HG03196 (cell line): ENCODE measurements at regions not wholly inside any gene's neighbourhood (a gene's known extent, or its start where the extent isn't known, plus 50 kb on each side); places are given as distances from the start of the nearest gene placed in this dataset.

Experiments used
- ATAC-seq: cut with Tn5 transposase; IDR thresholded peaks from one replicate; pipeline ENCODE4 v1.9.1; 2021; ENCODE audit not compliant: unreplicated experiment

DNA sequence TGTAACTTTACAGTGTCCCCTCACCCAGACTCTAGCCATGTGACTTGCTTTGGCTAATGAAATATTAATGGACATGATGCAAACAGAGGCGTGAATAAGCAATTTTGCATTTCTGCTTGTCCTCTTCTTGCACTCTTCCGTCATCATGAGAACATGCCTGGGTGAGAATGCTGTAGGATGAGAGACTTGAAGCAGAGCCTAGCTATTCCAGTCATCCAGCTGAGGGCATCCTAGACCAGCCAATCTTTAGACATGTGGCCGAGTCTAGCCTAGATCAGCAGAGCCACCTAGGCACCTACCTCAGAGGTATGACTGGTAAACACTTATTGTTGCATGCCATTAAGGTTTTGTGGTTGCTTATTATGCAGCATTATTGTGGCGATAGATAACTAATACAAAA, 450.5 kb upstream of the AZI2 start:
- no peak for ATAC-seq

DNA sequence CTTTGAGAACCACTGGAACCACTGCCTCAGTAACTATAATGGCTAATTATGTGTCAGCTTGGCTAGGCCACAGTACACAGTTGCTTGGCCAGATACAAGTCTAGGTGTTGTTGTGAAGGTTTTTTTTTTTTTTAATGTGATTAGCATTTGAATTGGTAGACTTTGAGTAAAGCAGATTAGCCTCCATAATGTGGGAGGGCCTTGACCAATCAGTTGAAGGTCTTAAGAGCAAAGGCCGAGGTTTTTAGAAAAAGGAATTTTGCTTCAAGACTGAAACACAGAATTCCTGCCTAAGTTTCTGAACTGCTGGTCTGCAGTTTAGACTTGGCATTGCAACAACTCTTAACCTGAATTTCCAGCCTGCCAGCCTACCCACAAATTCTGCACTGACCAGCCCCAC, 451.6 kb upstream of the AZI2 start:
- ATAC-seq = no peak

DNA sequence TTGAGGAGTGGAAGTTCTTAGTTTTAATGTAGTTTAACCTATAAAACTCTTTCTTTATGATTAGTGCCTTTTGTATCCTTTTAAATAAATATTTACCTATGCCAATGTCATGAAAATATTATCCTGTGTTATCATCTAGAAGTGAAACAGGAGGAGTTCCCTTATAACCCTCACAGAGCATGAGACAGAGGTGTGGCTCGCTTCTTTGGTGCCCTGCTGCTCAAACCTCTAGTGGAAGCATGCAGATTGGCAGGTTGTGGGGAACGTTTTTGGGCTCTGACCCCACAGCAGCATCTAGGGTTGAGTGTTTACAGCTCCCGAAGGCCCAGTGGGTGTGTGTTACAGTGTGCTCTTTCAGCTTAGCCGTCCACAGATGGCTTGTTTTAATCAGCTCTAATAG, 459.4 kb upstream of the AZI2 start:
- no peak for ATAC-seq

GRCh38 chr3:28816017-28816416, 464.9 kb upstream of the RBMS3 start:
- no peak for ATAC-seq

GRCh38 chr3:28824316-28824715, 456.6 kb upstream of the RBMS3 start:
- no peak for ATAC-seq

GRCh38 chr3:28826840-28827239, 454.0 kb upstream of the RBMS3 start:
- ATAC-seq = no peak

DNA sequence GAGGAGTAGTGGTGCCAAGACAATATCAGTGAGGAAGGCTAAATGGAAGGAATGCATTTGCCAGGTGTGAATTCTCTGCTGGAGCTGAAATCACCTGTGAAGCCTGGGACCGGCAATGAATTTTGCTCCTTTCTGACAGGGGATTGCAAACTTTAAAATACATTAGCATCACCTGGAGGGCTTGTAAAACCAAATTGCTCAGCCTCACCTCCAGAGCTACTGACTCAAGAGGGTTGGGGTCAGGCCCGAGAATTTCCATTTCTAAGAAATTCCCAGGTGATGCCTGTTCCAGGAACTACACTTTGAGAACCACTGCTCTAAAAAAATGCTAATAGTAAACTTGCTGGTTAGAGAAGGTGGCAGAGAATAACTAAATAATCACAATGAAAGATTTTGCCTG, 445.6 kb upstream of the RBMS3 start:
- no peak for ATAC-seq

DNA sequence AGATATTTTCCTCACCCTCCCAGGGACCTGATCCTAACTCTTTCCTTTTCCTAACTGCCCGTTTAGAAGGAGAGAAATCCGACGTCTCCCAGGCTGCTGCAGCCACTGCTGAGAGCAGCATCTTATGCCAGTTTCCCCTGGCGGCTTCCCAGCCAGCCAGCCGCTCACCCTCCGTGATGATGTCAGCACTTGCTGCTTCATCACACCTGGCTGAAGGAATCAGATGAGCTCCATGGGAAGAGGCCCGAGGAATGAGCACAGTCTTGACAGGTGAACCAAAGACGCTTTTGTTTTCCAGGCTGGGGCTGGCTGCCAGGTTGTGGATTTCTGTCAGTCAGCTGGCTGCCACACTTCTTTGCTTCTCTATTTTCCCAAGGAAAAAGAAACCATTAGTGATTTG, 445.1 kb upstream of the RBMS3 start:
- ATAC-seq = no peak

DNA sequence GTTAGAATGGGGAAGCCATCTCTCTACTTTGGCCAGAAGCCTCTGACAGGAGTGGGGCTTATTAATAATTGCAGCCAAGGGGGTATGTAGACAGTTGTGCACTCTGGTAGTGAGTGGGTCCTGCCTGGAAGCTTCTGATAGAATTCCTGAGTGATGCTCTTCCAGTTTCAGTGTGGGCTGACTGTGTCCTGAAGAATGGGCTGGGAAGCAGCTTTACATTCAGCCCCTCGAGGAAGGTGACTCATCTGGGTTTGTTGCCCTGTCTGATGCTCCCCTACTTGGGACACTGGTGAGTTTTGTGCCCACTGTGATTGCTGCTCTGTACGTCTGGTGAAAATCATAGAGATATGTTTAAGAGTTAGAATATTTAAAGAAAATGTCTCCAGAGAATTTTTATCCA, 444.7 kb upstream of the RBMS3 start:
- no peak for ATAC-seq

DNA sequence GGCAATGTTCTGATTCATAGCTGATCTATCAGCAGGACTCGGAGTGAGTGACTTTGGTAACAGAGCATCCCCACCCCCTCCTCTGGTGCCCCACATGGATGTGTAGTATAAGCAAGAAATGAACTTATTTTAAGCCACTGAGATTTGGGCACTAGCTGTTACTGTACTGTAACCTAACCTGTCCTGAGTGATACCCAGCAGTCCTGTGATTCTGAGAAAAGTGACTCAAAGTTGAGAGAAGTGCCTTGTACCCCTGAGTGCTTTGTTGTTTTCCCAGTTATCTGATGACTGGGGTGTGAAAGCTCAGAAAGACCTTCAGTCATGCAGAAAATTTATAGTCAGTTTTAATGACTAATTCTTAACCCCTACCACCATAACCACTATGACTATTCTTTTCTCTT, 439.9 kb upstream of the RBMS3 start:
- peak; percentile 93 for ATAC-seq

DNA sequence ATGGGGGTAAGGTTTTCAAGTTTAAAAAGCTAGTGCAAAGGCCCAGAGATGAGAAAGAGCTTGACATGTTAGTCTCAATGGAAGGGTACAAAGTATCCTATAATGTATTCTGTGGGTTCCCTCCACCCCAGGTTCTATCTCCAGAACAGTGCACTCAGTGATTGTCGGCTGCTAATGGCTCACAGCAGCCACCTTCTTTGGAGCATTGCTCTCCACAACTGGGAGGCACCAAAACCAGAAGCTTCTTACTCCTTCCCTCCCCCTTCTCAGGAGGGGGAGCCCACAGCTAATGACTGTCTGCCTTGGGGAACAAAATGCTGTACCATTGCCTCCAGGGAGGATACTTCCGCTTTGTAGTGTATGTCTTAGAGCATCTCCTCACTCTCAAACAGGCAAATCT, 439.4 kb upstream of the RBMS3 start:
- peak; percentile 23 for ATAC-seq

DNA sequence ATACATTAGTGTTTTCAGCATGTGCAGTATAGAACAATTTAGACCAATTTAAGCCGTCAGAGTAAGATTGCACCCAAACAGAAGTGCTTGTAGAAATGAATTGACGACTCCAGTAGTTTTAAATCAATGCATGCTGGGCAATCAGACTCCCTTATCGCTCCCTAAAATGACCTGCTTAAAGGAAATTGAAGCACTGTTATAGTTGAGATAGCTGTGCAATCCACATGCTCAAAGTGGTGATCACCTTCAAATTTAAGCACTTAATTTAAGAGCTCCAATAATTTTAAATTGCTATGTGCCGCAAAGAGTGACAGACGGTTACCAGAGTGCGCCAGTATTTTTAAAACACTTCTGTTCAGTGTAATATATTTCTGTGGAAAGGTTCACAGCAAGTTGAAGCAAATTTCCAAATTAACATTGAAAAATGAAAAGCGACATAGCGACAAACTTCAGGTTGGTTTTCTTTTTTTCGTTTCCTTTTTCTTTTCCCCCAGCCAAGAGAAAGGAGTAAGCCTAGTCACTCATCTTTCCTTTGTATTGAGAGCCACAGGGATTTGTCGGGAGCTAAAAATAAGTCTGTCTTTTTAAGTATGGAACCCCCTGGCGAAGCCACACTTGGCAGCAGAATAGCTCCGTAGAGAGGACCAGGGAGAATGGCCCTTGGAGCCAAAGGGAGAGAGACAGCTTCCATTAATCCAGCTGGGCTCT, 436.4 kb upstream of the RBMS3 start:
- ATAC-seq = no peak

- ATAC-seq = no peak
Observed at GRCh38 chr3:28845006-28845324, 435.9 kb upstream of the RBMS3 start.

GRCh38 chr3:28846971-28847478, 433.8 kb upstream of the RBMS3 start:
- ATAC-seq = no peak

GRCh38 chr3:28847736-28848135, 433.1 kb upstream of the RBMS3 start:
- ATAC-seq = no peak

GRCh38 chr3:28850186-28850585, 430.7 kb upstream of the RBMS3 start:
- no peak for ATAC-seq

DNA sequence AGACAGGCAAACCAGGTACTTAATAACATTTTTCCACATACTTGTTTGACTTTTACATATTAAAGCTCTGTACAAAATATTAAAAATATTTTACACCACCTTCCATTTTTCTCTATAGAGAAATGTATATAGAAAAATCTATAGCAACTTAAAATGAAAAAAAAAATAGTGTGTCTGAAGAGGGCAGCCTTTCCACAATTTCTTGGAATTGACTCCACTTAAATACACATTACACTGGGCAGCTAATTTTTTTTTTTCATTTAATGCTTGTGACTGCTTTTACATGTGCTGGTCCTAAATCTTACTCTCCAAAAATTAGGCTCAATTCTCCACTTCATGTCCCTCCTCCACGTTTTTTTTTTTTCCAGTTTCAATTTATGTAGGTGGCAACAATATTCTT, 427.0 kb upstream of the RBMS3 start:
- ATAC-seq = no peak

GRCh38 chr3:28856796-28857195, 424.1 kb upstream of the RBMS3 start:
- ATAC-seq = no peak

DNA sequence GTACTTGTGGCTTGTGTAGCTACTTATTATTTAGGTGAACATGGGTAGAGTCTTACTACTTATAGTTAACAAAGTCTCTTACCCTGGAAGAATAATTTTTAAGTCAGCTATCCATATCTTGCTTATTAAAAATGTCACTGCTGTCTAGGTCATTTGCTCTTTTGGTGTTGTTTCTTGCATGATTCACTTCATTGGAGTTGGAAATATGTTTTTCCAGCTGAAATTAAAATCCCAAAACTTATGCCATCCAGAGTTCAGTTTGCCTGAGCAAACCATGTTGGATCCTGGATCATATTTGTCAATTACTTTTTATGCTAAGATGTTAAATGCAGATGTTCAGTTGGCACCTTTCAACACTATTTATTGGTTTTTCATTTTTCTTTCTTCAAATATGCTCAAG, 421.0 kb upstream of the RBMS3 start:
- ATAC-seq = no peak

- ATAC-seq = no peak
Observed at GRCh38 chr3:28860307-28860706, 420.6 kb upstream of the RBMS3 start.

DNA sequence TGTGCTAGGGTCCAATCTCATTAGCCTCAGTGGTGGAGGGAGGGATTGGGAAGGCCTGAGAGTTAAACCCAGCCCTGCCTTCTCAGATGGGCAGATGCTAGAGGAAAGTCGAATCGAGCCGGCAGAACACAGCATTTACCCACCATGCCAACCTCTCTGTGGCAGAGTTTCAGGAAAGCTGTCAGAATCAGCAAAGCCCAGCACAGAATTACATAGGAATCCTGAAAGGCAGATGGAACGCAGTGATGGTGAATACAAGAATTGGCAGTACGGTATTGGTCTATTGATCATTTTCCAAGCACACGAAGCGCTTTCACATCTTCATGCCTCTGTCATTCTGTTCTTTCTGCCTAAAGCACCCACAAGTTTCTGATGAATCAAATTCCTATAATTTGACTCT, 417.7 kb upstream of the RBMS3 start:
- ATAC-seq = no peak

DNA sequence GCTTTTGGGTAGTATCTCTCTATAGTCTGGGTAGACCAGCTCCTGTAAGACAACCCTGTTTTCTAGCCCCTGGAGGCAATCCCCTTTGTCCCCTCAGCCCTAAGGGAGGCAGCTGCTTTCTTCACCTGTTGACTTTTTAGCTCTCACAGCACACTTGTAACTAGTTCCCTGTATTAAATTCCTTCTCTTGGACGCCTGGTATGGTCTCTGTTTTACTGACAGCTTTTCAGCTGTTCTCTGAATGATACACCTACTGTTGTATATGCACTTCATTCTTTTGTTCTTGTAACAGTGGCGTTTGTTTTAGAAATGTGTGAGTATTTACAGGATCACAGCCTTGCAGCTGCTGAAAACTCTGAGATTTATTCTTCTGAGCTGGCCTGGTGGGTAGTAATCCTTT, 413.0 kb upstream of the RBMS3 start:
- no peak for ATAC-seq

DNA sequence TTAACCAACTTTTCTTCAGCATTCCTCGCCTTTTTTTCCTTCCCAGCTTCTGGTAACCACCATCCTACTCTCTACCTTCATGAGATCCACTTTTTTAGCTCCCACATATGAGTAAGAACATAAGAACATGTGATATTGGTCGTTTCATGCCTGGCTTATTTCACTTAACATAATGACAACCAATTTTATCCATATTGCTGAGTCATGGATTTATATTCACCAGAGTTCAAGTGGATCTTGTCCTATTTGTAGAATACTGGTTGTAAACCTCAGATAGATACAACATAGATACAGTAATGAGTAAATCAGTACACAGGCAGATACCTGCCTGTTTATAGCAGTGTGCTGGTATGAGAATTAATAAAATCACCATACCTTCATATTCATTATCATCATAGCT, 412.0 kb upstream of the RBMS3 start:
- ATAC-seq = no peak
